SIG-M5 treated with dmso at 0.1 percent for 504 hours (cell line): ENCODE measurements at regions not wholly inside any gene's neighbourhood (a gene's known extent, or its start where the extent isn't known, plus 50 kb on each side); places are given as distances from the start of the nearest gene placed in this dataset.
A peak's percentile ranks its signal among the peaks of the same experiment; 100 is the strongest.
"Not testable (repeated sequence)": the region's sequence is repeated elsewhere in the genome, so short reads cannot be mapped to it uniquely, and the experiment has no call there.

Source experiments
- DNase-seq: peaks from one replicate; lab custom pipeline; 2025; ENCODE audit not compliant: unreplicated experiment; lab: John Stamatoyannopoulos, UW

- DNase-seq, result no peak
Observed at GRCh38 chr5:87756951-87757350, 344.2 kb upstream of the CCNH start.

- DNase-seq, result no peak
Observed at GRCh38 chr5:87755360-87755759, 342.6 kb upstream of the CCNH start.

GRCh38 chr5:87754009-87754757, 341.5 kb upstream of the CCNH start:
- no peak for DNase-seq

- no peak for DNase-seq
Observed at GRCh38 chr5:87752362-87752761, 339.6 kb upstream of the CCNH start.

GRCh38 chr5:87751824-87752223, 339.1 kb upstream of the CCNH start:
- DNase-seq, result no peak

- DNase-seq, result no peak
Observed at GRCh38 chr5:87746891-87747377, 334.2 kb upstream of the CCNH start.

- DNase-seq, result no peak
Observed at GRCh38 chr5:87746341-87746740, 333.6 kb upstream of the CCNH start.

- DNase-seq, result no peak
Observed at GRCh38 chr5:87741881-87742280, 329.2 kb upstream of the CCNH start.

GRCh38 chr5:87735923-87736322, 323.2 kb upstream of the CCNH start:
- no peak for DNase-seq

GRCh38 chr5:87733897-87734296, 321.2 kb upstream of the CCNH start:
- DNase-seq, result no peak

- DNase-seq, result no peak
Observed at GRCh38 chr5:87732875-87733768, 320.4 kb upstream of the CCNH start.

GRCh38 chr5:87729781-87730180, 317.1 kb upstream of the CCNH start:
- DNase-seq, result no peak

- no peak for DNase-seq
Observed at GRCh38 chr5:87722286-87722685, 309.6 kb upstream of the CCNH start.

GRCh38 chr5:87718224-87718925, 305.6 kb upstream of the CCNH start:
- not testable (repeated sequence) for DNase-seq

GRCh38 chr5:87717761-87718160, 305.0 kb upstream of the CCNH start:
- no peak for DNase-seq

GRCh38 chr5:87705876-87706275, 293.1 kb upstream of the CCNH start:
- no peak for DNase-seq

GRCh38 chr5:87686975-87687374, 274.2 kb upstream of the CCNH start:
- peak; percentile 20 for DNase-seq

GRCh38 chr5:87686018-87686417, 273.3 kb upstream of the CCNH start:
- no peak for DNase-seq

- DNase-seq, result no peak
Observed at GRCh38 chr5:87674235-87674634, 261.5 kb upstream of the CCNH start.

- DNase-seq, result no peak
Observed at GRCh38 chr5:87671146-87671545, 258.4 kb upstream of the CCNH start.

- DNase-seq, result no peak
Observed at GRCh38 chr5:87665166-87665565, 252.4 kb upstream of the CCNH start.
